T-cell (primary cell): ENCODE measurements at regions not wholly inside any gene's neighbourhood (a gene's known extent, or its start where the extent isn't known, plus 50 kb on each side); places are given as distances from the start of the nearest gene placed in this dataset.

Source experiments
- ATAC-seq, 4 experiments: fragments of 200-7000 bp in 3 of 4; fragments of 150-1000 bp in 1 of 4; cut with Tn5 transposase; replicated peaks in 1 of 4; 1 replicate in 3 of 4; 2 replicates in 1 of 4; pipeline ENCODE4 v1.10.0; 2021; ENCODE audit warnings: moderate library complexity in 3 of 4, mild to moderate bottlenecking in 2 of 4, moderate number of reproducible peaks in 1 of 4
- CTCF ChIA-PET, 2 donors: fragments of 300-600 bp; sonication (Branson Sonifier 250); formaldehyde crosslinking; loops; one replicate each; lab custom pipeline; 2022; ENCODE audit warnings: antibody characterized with exemption in 2 of 2; lab: Charles Lee
- POLR2A ChIA-PET, 2 donors: fragments of 300-600 bp; sonication (Branson Sonifier 250); formaldehyde crosslinking; loops; one replicate each; lab custom pipeline; 2022; ENCODE audit warnings: antibody characterized with exemption in 2 of 2; lab: Charles Lee
- DNase-seq, 35 experiments: peaks; one replicate each; pipeline versions ENCODE4 v3.0.0 to v3.0.0-alpha.2; 2013 to 2023
- H3K27ac ChIP-seq: one replicate; pipeline ENCODE4 v1.5.1; 2013; ENCODE audit warnings: low read length
- H3K27me3 ChIP-seq, 2 experiments: replicated peaks in 1 of 2; 1 replicate in 1 of 2; 2 replicates in 1 of 2; pipeline versions ENCODE4 v1.6.1 to v1.7.0; 2013; ENCODE audit warnings: low read length in 1 of 2, mixed read lengths in 1 of 2; ENCODE audit not compliant: control insufficient read depth in 2 of 2, insufficient read depth in 2 of 2; ENCODE audit errors: extremely low read depth in 1 of 2
- H3K36me3 ChIP-seq, 2 donors: 1 replicate in 1 of 2; 2 replicates in 1 of 2; pipeline versions ENCODE4 v1.6.1 to v1.7.0; 2013; ENCODE audit warnings: low read length in 1 of 2; ENCODE audit not compliant: control insufficient read depth in 2 of 2, insufficient read depth in 1 of 2; ENCODE audit errors: extremely low read depth in 1 of 2
- H3K4me1 ChIP-seq, 2 experiments: 1 replicate in 1 of 2; 2 replicates in 1 of 2; pipeline versions ENCODE4 v1.6.1 to v1.7.0; 2013; ENCODE audit warnings: low read length in 2 of 2, mixed read lengths in 1 of 2; ENCODE audit not compliant: insufficient read depth in 2 of 2, control insufficient read depth in 1 of 2; ENCODE audit errors: extremely low read depth in 1 of 2
- H3K4me3 ChIP-seq, 2 donors: 1 replicate in 1 of 2; 2 replicates in 1 of 2; pipeline versions ENCODE4 v1.5.1 to v1.7.0; 2013; ENCODE audit warnings: mild to moderate bottlenecking in 2 of 2, low read length in 1 of 2, moderate library complexity in 1 of 2; ENCODE audit not compliant: control insufficient read depth in 1 of 2; ENCODE audit errors: extremely low read depth in 1 of 2
- H3K9me3 ChIP-seq: 2 replicates; pipeline ENCODE4 v1.7.0; 2013
- H3K27ac Mint-ChIP-seq, 2 donors: one replicate each; pipeline ENCODE4 v1.8.0; 2020 to 2021; ENCODE audit warnings: mild to moderate bottlenecking in 2 of 2, mixed read lengths in 2 of 2
- H3K27me3 Mint-ChIP-seq, 2 donors: one replicate each; pipeline ENCODE4 v1.8.0; 2021 to 2022; ENCODE audit warnings: mixed read lengths in 2 of 2
- H3K36me3 Mint-ChIP-seq: one replicate; pipeline ENCODE4 v1.8.0; 2021; ENCODE audit warnings: mixed read lengths
- H3K4me1 Mint-ChIP-seq, 3 donors: one replicate each; pipeline ENCODE4 v1.8.0; 2020 to 2022; ENCODE audit warnings: mixed read lengths in 3 of 3, mild to moderate bottlenecking in 1 of 3
- H3K4me3 Mint-ChIP-seq, 3 donors: one replicate each; pipeline ENCODE4 v1.8.0; 2020 to 2022; ENCODE audit warnings: mild to moderate bottlenecking in 3 of 3, mixed read lengths in 3 of 3, moderate library complexity in 3 of 3
- H3K9me3 Mint-ChIP-seq, 3 donors: one replicate each; pipeline ENCODE4 v1.8.0; 2020 to 2022; ENCODE audit warnings: mixed read lengths in 3 of 3
- WGBS: methylation state at CpG from one replicate; pipeline ENCODE4 v1.1.5; 2013; ENCODE audit warnings: missing lambda C conversion rate; ENCODE audit not compliant: insufficient coverage; 5-methylcytosine and 5-hydroxymethylcytosine counted together

- ATAC-seq: no peak
- Histone ChIP-seq H3K27ac (no peak overlapping the region), H3K27me3 (no peaks in the 10 kb centered on the region), H3K9me3 (no peaks in the 10 kb centered on the region), H3K36me3 (no peaks in the 10 kb centered on the region), H3K4me1 (no peaks in the 10 kb centered on the region), H3K4me3 (no peak overlapping the region)
- Mint-ChIP-seq H3K27me3 (no peaks in the 10 kb centered on the region), H3K36me3 (no peaks in the 10 kb centered on the region), H3K27ac (no peak overlapping the region), H3K4me1 (no peaks in the 10 kb centered on the region), H3K9me3 (peaks cover 0 to 7% (median under 1%) of the 10 kb centered on the region in 3 donors), H3K4me3 (no peak overlapping the region)
- DNase-seq: no peak
- WGBS: no CpG with 5 or more reads among the region's 1 CpG
- CTCF ChIA-PET: no interaction called here
- POLR2A ChIA-PET: no interaction called here
Measured at GRCh38 chr14:30138567-30138966, 210.9 kb upstream of the PRKD1 start.

GRCh38 chr14:30142216-30142615 lies 214.6 kb upstream of the PRKD1 start:
- Histone ChIP-seq H3K27me3 (no peaks in the 10 kb centered on the region), H3K4me1 (no peaks in the 10 kb centered on the region), H3K4me3 (no peak overlapping the region), H3K27ac (no peak overlapping the region), H3K9me3 (no peaks in the 10 kb centered on the region), H3K36me3 (no peaks in the 10 kb centered on the region)
- Mint-ChIP-seq H3K36me3 (no peaks in the 10 kb centered on the region), H3K4me3 (no peak overlapping the region), H3K9me3 (peaks cover 11 to 27% (median 20%) of the 10 kb centered on the region in 3 donors), H3K27me3 (no peaks in the 10 kb centered on the region), H3K27ac (no peak overlapping the region), H3K4me1 (no peaks in the 10 kb centered on the region)
- POLR2A ChIA-PET: no interaction called here
- CTCF ChIA-PET: interaction anchor here in 1 of 2 donors (0.7 kb wide), 1 partner anchor 129 kb away, joined by 4 read pairs; no protein-coding TSS in a partner anchor
- ATAC-seq (no peak), DNase-seq (no peak)
- WGBS: 60% methylated on average over 1 of the region's 1 CpG

- DNase-seq: no peak
- no peaks in the 10 kb centered on the region for H3K36me3 ChIP-seq
- no peaks in the 10 kb centered on the region for H3K27me3 ChIP-seq
- Mint-ChIP-seq H3K27ac (no peak overlapping the region), H3K36me3 (no peaks in the 10 kb centered on the region), H3K4me3 (no peak overlapping the region), H3K27me3 (no peaks in the 10 kb centered on the region), H3K4me1 (no peaks in the 10 kb centered on the region), H3K9me3 (peaks cover 17 to 37% (median 22%) of the 10 kb centered on the region in 3 donors)
- H3K4me3 ChIP-seq: no peak overlapping the region
- H3K9me3 ChIP-seq: no peaks in the 10 kb centered on the region
- H3K4me1 ChIP-seq: no peaks in the 10 kb centered on the region
- ChIA-PET POLR2A (no interaction called here), CTCF (no interaction called here)
- no peak overlapping the region for H3K27ac ChIP-seq
- no peak for ATAC-seq
Measured at GRCh38 chr14:30143627-30144026, 216.0 kb upstream of the PRKD1 start.

DNA sequence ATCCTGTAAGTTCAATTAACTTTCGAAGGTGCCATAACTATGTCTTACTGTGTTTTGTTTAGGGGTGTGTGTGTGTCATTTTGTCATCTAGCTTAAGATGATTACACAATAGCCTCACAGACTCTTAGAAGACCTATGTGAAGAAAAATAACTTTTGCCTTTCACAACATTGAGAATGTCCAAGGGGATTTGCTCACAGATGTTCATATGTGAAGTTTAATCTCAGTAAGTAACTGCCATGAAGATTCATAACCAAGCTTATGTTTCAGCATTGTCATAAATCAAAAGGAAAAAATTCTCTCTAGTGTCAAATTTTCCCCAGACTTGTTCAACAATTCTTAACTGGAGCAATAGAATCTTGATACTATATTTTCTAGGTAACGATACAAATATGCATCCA lies 226.1 kb upstream of the PRKD1 start:
- Histone ChIP-seq H3K4me1 (no peaks in the 10 kb centered on the region), H3K27me3 (no peaks in the 10 kb centered on the region), H3K9me3 (no peaks in the 10 kb centered on the region), H3K27ac (no peak overlapping the region), H3K4me3 (no peak overlapping the region), H3K36me3 (no peaks in the 10 kb centered on the region)
- CTCF ChIA-PET: no interaction called here
- POLR2A ChIA-PET: no interaction called here
- Mint-ChIP-seq H3K4me1 (no peaks in the 10 kb centered on the region), H3K27ac (no peak overlapping the region), H3K9me3 (peaks cover 0 to 17% (median 4%) of the 10 kb centered on the region in 3 donors), H3K27me3 (no peaks in the 10 kb centered on the region), H3K4me3 (no peak overlapping the region), H3K36me3 (no peaks in the 10 kb centered on the region)
- DNase-seq (no peak), ATAC-seq (no peak)
- whole genome bisulfite sequencing: no CpG with 5 or more reads among the region's 2 CpGs

DNA sequence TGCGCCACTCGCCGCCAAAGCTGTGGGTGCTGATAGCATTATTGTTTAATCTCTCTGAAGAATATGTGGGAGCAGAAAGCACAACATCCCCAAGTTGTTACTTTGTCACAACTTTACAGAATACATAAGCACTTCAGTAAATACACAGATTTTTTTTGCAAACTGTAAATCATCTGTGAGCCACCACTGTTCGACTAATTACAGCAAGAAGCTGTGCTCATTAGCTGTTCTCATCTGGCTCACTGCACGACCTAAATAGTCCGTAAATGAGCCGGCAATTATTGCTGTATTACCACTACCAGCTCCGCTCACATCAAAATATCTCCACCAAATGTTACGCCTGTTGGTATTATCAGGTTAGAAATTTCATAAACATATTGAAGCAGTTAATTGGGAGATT lies 228.9 kb upstream of the PRKD1 start:
- H3K4me3 Mint-ChIP-seq: no peak overlapping the region
- no peak overlapping the region for H3K27ac Mint-ChIP-seq
- Histone ChIP-seq H3K36me3 (no peaks in the 10 kb centered on the region), H3K27me3 (no peaks in the 10 kb centered on the region), H3K27ac (no peak overlapping the region), H3K4me1 (no peaks in the 10 kb centered on the region), H3K9me3 (no peaks in the 10 kb centered on the region), H3K4me3 (no peak overlapping the region)
- DNase-seq: no peak
- H3K27me3 Mint-ChIP-seq: no peaks in the 10 kb centered on the region
- WGBS: 87% methylated on average over 4 of the region's 9 CpGs
- H3K9me3 Mint-ChIP-seq: peaks cover 0 to 8% (median 4%) of the 10 kb centered on the region in 3 donors
- H3K36me3 Mint-ChIP-seq: no peaks in the 10 kb centered on the region
- ChIA-PET CTCF (no interaction called here), POLR2A (no interaction called here)
- H3K4me1 Mint-ChIP-seq: no peaks in the 10 kb centered on the region
- no peak for ATAC-seq

- Histone ChIP-seq H3K4me1 (no peaks in the 10 kb centered on the region), H3K9me3 (no peaks in the 10 kb centered on the region), H3K36me3 (no peaks in the 10 kb centered on the region), H3K4me3 (no peak overlapping the region), H3K27me3 (no peaks in the 10 kb centered on the region), H3K27ac (no peak overlapping the region)
- ChIA-PET CTCF (no interaction called here), POLR2A (no interaction called here)
- Mint-ChIP-seq H3K27me3 (no peaks in the 10 kb centered on the region), H3K4me1 (no peaks in the 10 kb centered on the region), H3K27ac (no peak overlapping the region), H3K9me3 (peaks cover 0 to 8% (median 4%) of the 10 kb centered on the region in 3 donors), H3K36me3 (no peaks in the 10 kb centered on the region), H3K4me3 (no peak overlapping the region)
- ATAC-seq: no peak
- no peak for DNase-seq
- no CpG with 5 or more reads among the region's 5 CpGs for WGBS
Measured at GRCh38 chr14:30158299-30158698, 230.7 kb upstream of the PRKD1 start.

DNA sequence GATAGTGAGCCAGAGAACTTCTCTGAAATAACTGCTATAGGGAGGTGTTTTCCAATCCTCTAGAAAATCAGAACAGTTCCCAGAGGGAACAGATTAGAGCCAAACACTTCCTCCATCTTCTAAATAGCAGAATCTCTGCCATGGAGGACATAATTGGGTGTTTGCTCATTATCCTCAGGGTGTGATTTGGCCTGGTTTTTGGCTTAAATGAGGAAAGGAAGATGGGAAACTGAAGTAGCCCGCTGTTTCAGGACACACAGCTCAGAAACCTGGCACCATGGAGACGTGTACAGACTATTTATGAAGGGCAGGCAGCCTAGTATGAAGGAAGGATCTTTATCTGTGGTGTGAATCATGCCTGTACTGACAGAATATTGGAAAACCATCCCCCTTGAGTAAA lies 231.7 kb upstream of the PRKD1 start:
- no peak for ATAC-seq
- CTCF ChIA-PET: no interaction called here
- H3K27ac Mint-ChIP-seq: no peak overlapping the region

More for the DNA sequence above, 231.7 kb upstream of the PRKD1 start:
- no peak overlapping the region for H3K4me3 ChIP-seq
- no peak overlapping the region for H3K4me3 Mint-ChIP-seq
- POLR2A ChIA-PET: interaction anchor here in 1 of 2 donors (0.5 kb wide), 1 partner anchor 1266 kb away, joined by 3 read pairs; no protein-coding TSS in a partner anchor
- no peak overlapping the region for H3K27ac ChIP-seq
- H3K4me1 ChIP-seq: no peaks in the 10 kb centered on the region
- H3K9me3 ChIP-seq: no peaks in the 10 kb centered on the region
- H3K27me3 Mint-ChIP-seq: no peaks in the 10 kb centered on the region
- no peaks in the 10 kb centered on the region for H3K27me3 ChIP-seq
- no peak for DNase-seq
- H3K4me1 Mint-ChIP-seq: no peaks in the 10 kb centered on the region
- H3K9me3 Mint-ChIP-seq: peaks cover 0 to 8% (median 4%) of the 10 kb centered on the region in 3 donors
- WGBS: 29% methylated on average over 1 of the region's 2 CpGs
- no peaks in the 10 kb centered on the region for H3K36me3 Mint-ChIP-seq
- H3K36me3 ChIP-seq: no peaks in the 10 kb centered on the region
